ENCODE measurements at regions not wholly inside any gene's neighbourhood (a gene's known extent, or its start where the extent isn't known, plus 50 kb on each side); places are given as distances from the start of the nearest gene placed in this dataset.

DNA sequence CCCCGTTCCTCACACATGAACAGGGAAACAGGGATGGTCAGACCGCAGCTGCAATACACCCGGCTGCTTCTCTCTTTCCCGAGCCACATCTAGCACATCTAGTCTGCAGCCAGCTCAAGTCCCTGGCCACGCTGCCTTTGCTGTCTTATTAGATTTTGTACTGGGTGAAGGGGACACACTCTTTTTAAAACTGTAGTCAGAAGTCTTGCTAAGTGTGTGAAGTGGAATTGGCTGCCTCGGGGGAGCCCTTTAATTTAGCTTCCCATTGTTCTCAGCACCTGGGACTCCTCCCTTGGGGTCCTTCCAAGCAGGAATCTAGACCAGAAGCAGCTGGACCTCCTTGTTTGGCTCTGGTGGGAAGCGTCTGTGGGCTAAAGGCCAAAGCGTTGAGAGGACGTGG is 420.0 kb downstream of the CTTN start:
- TF ChIP-seq, protein P1, sequence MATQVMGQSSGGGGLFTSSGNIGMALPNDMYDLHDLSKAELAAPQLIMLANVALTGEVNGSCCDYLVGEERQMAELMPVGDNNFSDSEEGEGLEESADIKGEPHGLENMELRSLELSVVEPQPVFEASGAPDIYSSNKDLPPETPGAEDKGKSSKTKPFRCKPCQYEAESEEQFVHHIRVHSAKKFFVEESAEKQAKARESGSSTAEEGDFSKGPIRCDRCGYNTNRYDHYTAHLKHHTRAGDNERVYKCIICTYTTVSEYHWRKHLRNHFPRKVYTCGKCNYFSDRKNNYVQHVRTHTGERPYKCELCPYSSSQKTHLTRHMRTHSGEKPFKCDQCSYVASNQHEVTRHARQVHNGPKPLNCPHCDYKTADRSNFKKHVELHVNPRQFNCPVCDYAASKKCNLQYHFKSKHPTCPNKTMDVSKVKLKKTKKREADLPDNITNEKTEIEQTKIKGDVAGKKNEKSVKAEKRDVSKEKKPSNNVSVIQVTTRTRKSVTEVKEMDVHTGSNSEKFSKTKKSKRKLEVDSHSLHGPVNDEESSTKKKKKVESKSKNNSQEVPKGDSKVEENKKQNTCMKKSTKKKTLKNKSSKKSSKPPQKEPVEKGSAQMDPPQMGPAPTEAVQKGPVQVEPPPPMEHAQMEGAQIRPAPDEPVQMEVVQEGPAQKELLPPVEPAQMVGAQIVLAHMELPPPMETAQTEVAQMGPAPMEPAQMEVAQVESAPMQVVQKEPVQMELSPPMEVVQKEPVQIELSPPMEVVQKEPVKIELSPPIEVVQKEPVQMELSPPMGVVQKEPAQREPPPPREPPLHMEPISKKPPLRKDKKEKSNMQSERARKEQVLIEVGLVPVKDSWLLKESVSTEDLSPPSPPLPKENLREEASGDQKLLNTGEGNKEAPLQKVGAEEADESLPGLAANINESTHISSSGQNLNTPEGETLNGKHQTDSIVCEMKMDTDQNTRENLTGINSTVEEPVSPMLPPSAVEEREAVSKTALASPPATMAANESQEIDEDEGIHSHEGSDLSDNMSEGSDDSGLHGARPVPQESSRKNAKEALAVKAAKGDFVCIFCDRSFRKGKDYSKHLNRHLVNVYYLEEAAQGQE (IDR thresholded peaks at IDR 0.05; ENCODE audit: low read depth, low read length), result no peak
- no peak for TF ChIP-seq MXI1 (IDR thresholded peaks at IDR 0.05; ENCODE audit: low read depth, low read length)
- no peak for TF ChIP-seq EP300 (IDR thresholded peaks at IDR 0.05; ENCODE audit: borderline replicate concordance in 1 of 2, low read depth in 1 of 2, low read length in 1 of 2)
- TF ChIP-seq, protein P2, sequence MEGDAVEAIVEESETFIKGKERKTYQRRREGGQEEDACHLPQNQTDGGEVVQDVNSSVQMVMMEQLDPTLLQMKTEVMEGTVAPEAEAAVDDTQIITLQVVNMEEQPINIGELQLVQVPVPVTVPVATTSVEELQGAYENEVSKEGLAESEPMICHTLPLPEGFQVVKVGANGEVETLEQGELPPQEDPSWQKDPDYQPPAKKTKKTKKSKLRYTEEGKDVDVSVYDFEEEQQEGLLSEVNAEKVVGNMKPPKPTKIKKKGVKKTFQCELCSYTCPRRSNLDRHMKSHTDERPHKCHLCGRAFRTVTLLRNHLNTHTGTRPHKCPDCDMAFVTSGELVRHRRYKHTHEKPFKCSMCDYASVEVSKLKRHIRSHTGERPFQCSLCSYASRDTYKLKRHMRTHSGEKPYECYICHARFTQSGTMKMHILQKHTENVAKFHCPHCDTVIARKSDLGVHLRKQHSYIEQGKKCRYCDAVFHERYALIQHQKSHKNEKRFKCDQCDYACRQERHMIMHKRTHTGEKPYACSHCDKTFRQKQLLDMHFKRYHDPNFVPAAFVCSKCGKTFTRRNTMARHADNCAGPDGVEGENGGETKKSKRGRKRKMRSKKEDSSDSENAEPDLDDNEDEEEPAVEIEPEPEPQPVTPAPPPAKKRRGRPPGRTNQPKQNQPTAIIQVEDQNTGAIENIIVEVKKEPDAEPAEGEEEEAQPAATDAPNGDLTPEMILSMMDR (IDR thresholded peaks at IDR 0.05), result no peak
- TF ChIP-seq, protein P3, sequence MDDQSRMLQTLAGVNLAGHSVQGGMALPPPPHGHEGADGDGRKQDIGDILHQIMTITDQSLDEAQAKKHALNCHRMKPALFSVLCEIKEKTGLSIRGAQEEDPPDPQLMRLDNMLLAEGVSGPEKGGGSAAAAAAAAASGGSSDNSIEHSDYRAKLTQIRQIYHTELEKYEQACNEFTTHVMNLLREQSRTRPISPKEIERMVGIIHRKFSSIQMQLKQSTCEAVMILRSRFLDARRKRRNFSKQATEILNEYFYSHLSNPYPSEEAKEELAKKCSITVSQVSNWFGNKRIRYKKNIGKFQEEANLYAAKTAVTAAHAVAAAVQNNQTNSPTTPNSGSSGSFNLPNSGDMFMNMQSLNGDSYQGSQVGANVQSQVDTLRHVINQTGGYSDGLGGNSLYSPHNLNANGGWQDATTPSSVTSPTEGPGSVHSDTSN (IDR thresholded peaks at IDR 0.05), result no peak
- TF ChIP-seq FOSL2 (IDR thresholded peaks at IDR 0.05; ENCODE audit: borderline replicate concordance, low read depth), result no peak
- TF ChIP-seq YY1 (IDR thresholded peaks at IDR 0.05; ENCODE audit: low read depth), result no peak
- TF ChIP-seq POLR2AphosphoS5 (IDR thresholded peaks at IDR 0.05; ENCODE audit: low read depth, low read length), result no peak
- no peak for TF ChIP-seq CHD2 (IDR thresholded peaks at IDR 0.05; ENCODE audit: low read length, partially characterized antibody)

Data from SK-N-SH (cell line).